GM13976 (cell line): ENCODE measurements at regions not wholly inside any gene's neighbourhood (a gene's known extent, or its start where the extent isn't known, plus 50 kb on each side); places are given as distances from the start of the nearest gene placed in this dataset.

Experiments
- DNase-seq: peaks from one replicate; pipeline ENCODE4 v3.0.0; 2012; ENCODE audit warnings: low spot score
- in situ Hi-C: fragments of 300-500 bp; cut with MboI; formaldehyde crosslinking; loops from one replicate; pipeline ENCODE4 v1.12.0; 2022; ENCODE audit warnings: low sequenced_read_pairs, mixed read lengths, inconsistent platforms; ENCODE audit not compliant: unreplicated experiment
- TF ChIP-seq, protein P1 (sequence below): IDR thresholded peaks from 2 replicates; pipeline ENCODE4 v1.5.1; 2012; ENCODE audit warnings: borderline replicate concordance, mild to moderate bottlenecking; ENCODE audit not compliant: insufficient read depth; ENCODE audit errors: extremely low read depth, missing control alignments, control extremely low read depth

GRCh38 chr11:120028897-120029258 is 109.0 kb downstream of the TRIM29 start:
- in situ Hi-C loops, result no loop called here
- DNase-seq, result no peak
- TF ChIP-seq, protein P1, sequence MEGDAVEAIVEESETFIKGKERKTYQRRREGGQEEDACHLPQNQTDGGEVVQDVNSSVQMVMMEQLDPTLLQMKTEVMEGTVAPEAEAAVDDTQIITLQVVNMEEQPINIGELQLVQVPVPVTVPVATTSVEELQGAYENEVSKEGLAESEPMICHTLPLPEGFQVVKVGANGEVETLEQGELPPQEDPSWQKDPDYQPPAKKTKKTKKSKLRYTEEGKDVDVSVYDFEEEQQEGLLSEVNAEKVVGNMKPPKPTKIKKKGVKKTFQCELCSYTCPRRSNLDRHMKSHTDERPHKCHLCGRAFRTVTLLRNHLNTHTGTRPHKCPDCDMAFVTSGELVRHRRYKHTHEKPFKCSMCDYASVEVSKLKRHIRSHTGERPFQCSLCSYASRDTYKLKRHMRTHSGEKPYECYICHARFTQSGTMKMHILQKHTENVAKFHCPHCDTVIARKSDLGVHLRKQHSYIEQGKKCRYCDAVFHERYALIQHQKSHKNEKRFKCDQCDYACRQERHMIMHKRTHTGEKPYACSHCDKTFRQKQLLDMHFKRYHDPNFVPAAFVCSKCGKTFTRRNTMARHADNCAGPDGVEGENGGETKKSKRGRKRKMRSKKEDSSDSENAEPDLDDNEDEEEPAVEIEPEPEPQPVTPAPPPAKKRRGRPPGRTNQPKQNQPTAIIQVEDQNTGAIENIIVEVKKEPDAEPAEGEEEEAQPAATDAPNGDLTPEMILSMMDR, result no peak

DNA sequence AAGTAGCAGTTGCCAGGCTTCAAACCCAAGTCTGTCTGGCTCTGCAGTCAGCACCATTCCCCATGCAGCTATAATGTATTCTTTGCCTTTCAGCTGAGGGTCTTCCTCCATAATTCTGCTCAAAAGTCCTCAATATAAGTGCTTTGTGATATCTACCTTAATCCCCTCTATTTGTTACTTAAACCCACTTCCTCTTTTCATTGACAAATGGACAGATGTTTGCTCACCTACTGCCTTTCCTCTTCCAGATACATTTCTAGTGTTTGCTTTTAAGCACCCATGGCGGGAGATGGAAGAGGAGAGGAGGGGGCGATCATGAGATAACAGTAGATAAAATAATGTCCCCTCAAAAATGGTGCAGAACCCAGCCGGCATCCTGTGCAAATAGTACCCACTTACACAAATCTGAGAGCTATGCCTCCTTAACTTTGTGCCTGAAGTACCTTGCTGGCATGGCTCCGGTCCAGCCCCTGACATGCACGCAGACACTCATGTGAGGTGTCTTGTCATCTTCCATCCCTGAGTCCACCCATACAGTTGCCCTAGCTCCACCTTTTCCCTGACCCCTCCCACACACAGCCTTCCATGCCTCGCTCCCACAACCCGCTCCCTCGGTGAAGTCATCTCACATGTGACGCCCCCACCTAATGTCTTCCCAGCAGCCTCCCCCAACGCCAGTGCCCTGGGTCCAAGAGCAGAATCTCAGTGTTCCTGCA is 109.6 kb downstream of the TRIM29 start:
- in situ Hi-C loops, result no loop called here
- TF ChIP-seq, protein P1, result no peak
- no peak for DNase-seq

DNA sequence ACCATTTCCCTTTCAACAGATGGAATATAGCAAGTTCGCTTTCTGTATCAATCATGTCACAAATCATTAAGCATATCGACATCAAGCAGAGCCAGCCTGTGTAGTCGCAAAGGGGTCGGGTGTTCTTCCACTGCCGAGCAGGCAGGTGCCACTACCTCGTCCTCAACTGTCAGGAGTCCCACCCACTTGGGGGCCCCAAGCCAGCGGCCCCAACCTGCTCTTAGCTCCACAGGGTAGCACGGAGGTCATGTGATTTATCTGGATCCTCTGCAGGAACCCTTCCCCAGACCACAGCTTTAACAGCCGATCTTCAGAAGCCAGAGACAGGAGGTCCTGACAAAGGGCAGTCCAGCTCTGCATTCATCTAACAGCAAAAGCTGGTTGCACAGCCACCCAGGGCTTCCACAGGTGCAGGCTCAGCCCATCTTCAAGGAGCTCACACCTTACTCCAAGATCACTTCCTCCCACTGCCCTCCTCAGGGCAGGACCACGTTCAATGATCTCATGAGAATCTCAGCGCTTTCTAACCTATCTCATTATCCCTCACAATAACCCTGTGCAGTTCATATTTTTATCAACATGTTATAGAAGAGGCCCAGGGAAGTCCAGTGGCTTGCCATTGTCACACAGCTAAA is 110.2 kb downstream of the TRIM29 start:
- TF ChIP-seq, protein P1, result no peak
- in situ Hi-C loops, result no loop called here
- DNase-seq, result no peak

DNA sequence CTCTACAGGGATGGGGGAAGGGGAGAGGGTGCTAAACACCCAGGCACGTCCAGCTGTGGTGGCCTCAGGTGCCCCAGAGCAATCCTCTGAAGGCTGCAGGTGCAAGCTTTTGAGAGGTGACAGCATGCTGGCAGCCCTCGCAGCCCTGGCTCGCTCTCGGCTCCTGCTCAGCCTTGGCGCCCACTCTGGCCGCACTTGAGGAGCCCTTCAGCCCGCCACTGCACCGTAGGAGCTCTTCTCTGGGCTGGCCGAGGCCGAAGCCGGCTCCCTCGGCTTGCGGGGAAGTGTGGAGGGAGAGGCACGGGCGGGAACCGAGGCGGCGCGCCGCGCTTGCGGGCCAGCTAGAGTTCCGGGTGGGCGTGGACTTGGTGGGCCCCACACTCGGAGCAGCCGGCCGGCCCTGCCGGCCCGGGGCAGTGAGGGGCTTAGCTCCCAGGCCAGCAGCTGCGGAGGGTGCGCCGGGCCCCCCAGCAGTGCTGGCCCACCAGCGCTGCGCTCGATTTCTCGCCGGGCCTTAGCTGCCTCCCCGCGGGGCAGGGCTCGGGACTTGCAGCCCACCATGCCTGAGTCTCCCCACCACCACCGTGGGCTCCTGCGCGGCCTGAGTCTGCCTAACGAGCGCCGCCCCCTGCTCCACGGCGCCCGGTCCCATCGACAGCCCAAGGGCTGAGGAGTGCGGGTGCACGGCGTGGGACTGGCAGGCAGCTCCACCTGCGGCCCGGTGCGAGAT is 112.1 kb downstream of the TRIM29 start:
- no peak for DNase-seq
- TF ChIP-seq, protein P1, result no peak
- in situ Hi-C loops, result no loop called here

GRCh38 chr11:120024586-120024985 is 113.3 kb downstream of the TRIM29 start:
- in situ Hi-C loops, result no loop called here
- DNase-seq, result no peak
- TF ChIP-seq, protein P1, result no peak

- TF ChIP-seq, protein P1, result no peak
- no peak for DNase-seq
- in situ Hi-C loops, result no loop called here
These were observed 113.9 kb downstream of the TRIM29 start for GRCh38 chr11:120024046-120024445.
